ENCODE measurements at regions not wholly inside any gene's neighbourhood (a gene's known extent, or its start where the extent isn't known, plus 50 kb on each side); places are given as distances from the start of the nearest gene placed in this dataset.

- Histone ChIP-seq H3K4me2 (ENCODE audit: low read depth, low read length, poor library complexity, severe bottlenecking) (no peak overlapping the region), H3K27ac (ENCODE audit: low read depth, low read length) (no peak overlapping the region), H3F3A (ENCODE audit: insufficient read depth) (no peaks in the 10 kb centered on the region), H3K36me3 (ENCODE audit: low read length) (no peaks in the 10 kb centered on the region), H3K4me3 (ENCODE audit: insufficient read depth, low read length, poor library complexity, severe bottlenecking) (no peak overlapping the region), H3K79me2 (ENCODE audit: insufficient read depth, low read length) (no peaks in the 10 kb centered on the region), H4K20me1 (ENCODE audit: low read depth, low read length) (no peaks in the 10 kb centered on the region), H3K9me2 (replicated peaks; ENCODE audit: insufficient read depth, low read length) (no peaks in the 10 kb centered on the region), H3K9me3 (ENCODE audit: insufficient read depth, low read length) (no peaks in the 10 kb centered on the region), H3K9ac (ENCODE audit: low read length) (no peak overlapping the region), H3K27me3 (ENCODE audit: low read length) (no peaks in the 10 kb centered on the region), H2AFZ (ENCODE audit: low read depth, low read length, severe bottlenecking) (no peak overlapping the region)
- TF ChIP-seq EZH2phosphoT487 (conservative IDR thresholded peaks at IDR 0.05; ENCODE audit: low read length): no peak
- TF ChIP-seq CTCF (IDR thresholded peaks at IDR 0.05; ENCODE audit: insufficient read depth, low read length, poor library complexity, severe bottlenecking): no peak
These were observed 239.3 kb upstream of the NEGR1 start for GRCh38 chr1:72521659-72522058.

GRCh38 chr1:72516826-72517225 is 234.5 kb upstream of the NEGR1 start:
- no peak overlapping the region for H3K27ac ChIP-seq (ENCODE audit: low read depth, low read length)
- no peak overlapping the region for H2AFZ ChIP-seq (ENCODE audit: low read depth, low read length, severe bottlenecking)

GRCh38 chr1:72516264-72516663 is 233.9 kb upstream of the NEGR1 start:
- H3K9me3 ChIP-seq (ENCODE audit: insufficient read depth, low read length): no peaks in the 10 kb centered on the region
- H3F3A ChIP-seq (ENCODE audit: insufficient read depth): no peaks in the 10 kb centered on the region
- H3K36me3 ChIP-seq (ENCODE audit: low read length): no peaks in the 10 kb centered on the region
- no peak overlapping the region for H3K9ac ChIP-seq (ENCODE audit: low read length)
- H3K9me2 ChIP-seq (replicated peaks; ENCODE audit: insufficient read depth, low read length): no peaks in the 10 kb centered on the region
- H4K20me1 ChIP-seq (ENCODE audit: low read depth, low read length): no peaks in the 10 kb centered on the region
- no peaks in the 10 kb centered on the region for H3K27me3 ChIP-seq (ENCODE audit: low read length)
- H3K27ac ChIP-seq (ENCODE audit: low read depth, low read length): no peak overlapping the region
- no peak overlapping the region for H3K4me2 ChIP-seq (ENCODE audit: low read depth, low read length, poor library complexity, severe bottlenecking)
- no peak overlapping the region for H2AFZ ChIP-seq (ENCODE audit: low read depth, low read length, severe bottlenecking)
- H3K4me3 ChIP-seq (ENCODE audit: insufficient read depth, low read length, poor library complexity, severe bottlenecking): no peak overlapping the region
- TF ChIP-seq CTCF (IDR thresholded peaks at IDR 0.05; ENCODE audit: insufficient read depth, low read length, poor library complexity, severe bottlenecking): no peak
- TF ChIP-seq EZH2phosphoT487 (conservative IDR thresholded peaks at IDR 0.05; ENCODE audit: low read length): no peak
- no peaks in the 10 kb centered on the region for H3K79me2 ChIP-seq (ENCODE audit: insufficient read depth, low read length)

More at GRCh38 chr1:72516826-72517225, 234.5 kb upstream of the NEGR1 start:
- no peaks in the 10 kb centered on the region for H3K9me3 ChIP-seq (ENCODE audit: insufficient read depth, low read length)
- no peaks in the 10 kb centered on the region for H3K27me3 ChIP-seq (ENCODE audit: low read length)
- H3K4me2 ChIP-seq (ENCODE audit: low read depth, low read length, poor library complexity, severe bottlenecking): no peak overlapping the region
- no peak overlapping the region for H3K4me3 ChIP-seq (ENCODE audit: insufficient read depth, low read length, poor library complexity, severe bottlenecking)
- no peaks in the 10 kb centered on the region for H3K79me2 ChIP-seq (ENCODE audit: insufficient read depth, low read length)
- H4K20me1 ChIP-seq (ENCODE audit: low read depth, low read length): no peaks in the 10 kb centered on the region
- H3K36me3 ChIP-seq (ENCODE audit: low read length): no peaks in the 10 kb centered on the region
- TF ChIP-seq CTCF (IDR thresholded peaks at IDR 0.05; ENCODE audit: insufficient read depth, low read length, poor library complexity, severe bottlenecking) (no peak), EZH2phosphoT487 (conservative IDR thresholded peaks at IDR 0.05; ENCODE audit: low read length) (no peak)
- H3K9me2 ChIP-seq (replicated peaks; ENCODE audit: insufficient read depth, low read length): no peaks in the 10 kb centered on the region
- H3F3A ChIP-seq (ENCODE audit: insufficient read depth): no peaks in the 10 kb centered on the region
- no peak overlapping the region for H3K9ac ChIP-seq (ENCODE audit: low read length)
